Cardiac septum (tissue), 1 donor: ENCODE measurements at regions not wholly inside any gene's neighbourhood (a gene's known extent, or its start where the extent isn't known, plus 50 kb on each side); places are given as distances from the start of the nearest gene placed in this dataset.

Experiments
- DNase-seq: peaks from one replicate; pipeline ENCODE4 v3.0.0-alpha.2; 2020; ENCODE audit warnings: low spot score
- intact Hi-C: fragments of 100-400 bp; cut with DNase I; formaldehyde crosslinking; loops from one replicate; pipeline ENCODE4 v1.14.0; 2022
- donor health status: DM: no; HTN: no; CAD: no.

- intact Hi-C loops = no loop called here
- DNase-seq = no peak
These were observed 52.5 kb downstream of the KCNF1 start for GRCh38 chr2:10964052-10964790.

- DNase-seq = no peak
- intact Hi-C loops = no loop called here
These were observed 53.6 kb downstream of the KCNF1 start for GRCh38 chr2:10965241-10965843.

GRCh38 chr2:10966056-10966455 is 54.3 kb downstream of the KCNF1 start:
- intact Hi-C loops = no loop called here
- no peak for DNase-seq

GRCh38 chr2:10966741-10967140 is 55.0 kb downstream of the KCNF1 start:
- intact Hi-C loops = no loop called here
- DNase-seq = no peak

GRCh38 chr2:10968176-10968575 is 56.4 kb downstream of the KCNF1 start:
- intact Hi-C loops = no loop called here
- no peak for DNase-seq

GRCh38 chr2:10970666-10971065 is 58.9 kb downstream of the KCNF1 start:
- intact Hi-C loops = no loop called here
- no peak for DNase-seq

- no peak for DNase-seq
- intact Hi-C loops = no loop called here
These were observed 59.6 kb downstream of the KCNF1 start for GRCh38 chr2:10971161-10971887.

- intact Hi-C loops = no loop called here
- no peak for DNase-seq
These were observed 60.1 kb downstream of the KCNF1 start for GRCh38 chr2:10971888-10972260.

GRCh38 chr2:10972683-10973433 is 61.1 kb downstream of the KCNF1 start:
- no peak for DNase-seq
- intact Hi-C loops = no loop called here

GRCh38 chr2:10973766-10974165 is 62.0 kb downstream of the KCNF1 start:
- intact Hi-C loops = no loop called here
- DNase-seq = no peak

- intact Hi-C loops = no loop called here
- peak; percentile 68 for DNase-seq
These were observed 65.3 kb downstream of the KCNF1 start for GRCh38 chr2:10977003-10977402.

- intact Hi-C loops = no loop called here
- DNase-seq = peak; percentile 39
These were observed 65.9 kb downstream of the KCNF1 start for GRCh38 chr2:10977621-10978020.

GRCh38 chr2:10978090-10978670 is 66.4 kb downstream of the KCNF1 start:
- peak; percentile 68 for DNase-seq
- intact Hi-C loops = no loop called here

- intact Hi-C loops = no loop called here
These were observed 68.3 kb downstream of the KCNF1 start for GRCh38 chr2:10980071-10980470.

GRCh38 chr2:10980886-10981425 is 69.2 kb downstream of the KCNF1 start:
- intact Hi-C loops = no loop called here

More at GRCh38 chr2:10980071-10980470, 68.3 kb downstream of the KCNF1 start:
- DNase-seq = peak; percentile 55

GRCh38 chr2:10981451-10981850 is 69.7 kb downstream of the KCNF1 start:
- intact Hi-C loops = no loop called here
- peak; percentile 54 for DNase-seq

More at GRCh38 chr2:10980886-10981425, 69.2 kb downstream of the KCNF1 start:
- DNase-seq = peak; percentile 66

- intact Hi-C loops = no loop called here
- DNase-seq = peak; percentile 80
These were observed 70.3 kb downstream of the KCNF1 start for GRCh38 chr2:10981941-10982431.

GRCh38 chr2:10982931-10983701 is 71.4 kb downstream of the KCNF1 start:
- peak; percentile 77 for DNase-seq
- intact Hi-C loops = no loop called here
